GM12864 (cell line): ENCODE measurements at regions not wholly inside any gene's neighbourhood (a gene's known extent, or its start where the extent isn't known, plus 50 kb on each side); places are given as distances from the start of the nearest gene placed in this dataset.

Source experiments
- DNase-seq: peaks from one replicate; pipeline ENCODE4 v3.0.0-alpha.2; 2011; ENCODE audit warnings: low read depth
- H3K4me3 ChIP-seq: 2 replicates; pipeline ENCODE4 v1.5.1; 2011; ENCODE audit warnings: mild to moderate bottlenecking, low read depth, low read length, control low read depth
- CTCF ChIP-seq: IDR thresholded peaks from 2 replicates; pipeline ENCODE4 v1.5.1; 2011; ENCODE audit warnings: low read depth, mild to moderate bottlenecking, moderate library complexity, low read length, control low read depth, inconsistent platforms; ENCODE audit errors: missing control alignments

DNA sequence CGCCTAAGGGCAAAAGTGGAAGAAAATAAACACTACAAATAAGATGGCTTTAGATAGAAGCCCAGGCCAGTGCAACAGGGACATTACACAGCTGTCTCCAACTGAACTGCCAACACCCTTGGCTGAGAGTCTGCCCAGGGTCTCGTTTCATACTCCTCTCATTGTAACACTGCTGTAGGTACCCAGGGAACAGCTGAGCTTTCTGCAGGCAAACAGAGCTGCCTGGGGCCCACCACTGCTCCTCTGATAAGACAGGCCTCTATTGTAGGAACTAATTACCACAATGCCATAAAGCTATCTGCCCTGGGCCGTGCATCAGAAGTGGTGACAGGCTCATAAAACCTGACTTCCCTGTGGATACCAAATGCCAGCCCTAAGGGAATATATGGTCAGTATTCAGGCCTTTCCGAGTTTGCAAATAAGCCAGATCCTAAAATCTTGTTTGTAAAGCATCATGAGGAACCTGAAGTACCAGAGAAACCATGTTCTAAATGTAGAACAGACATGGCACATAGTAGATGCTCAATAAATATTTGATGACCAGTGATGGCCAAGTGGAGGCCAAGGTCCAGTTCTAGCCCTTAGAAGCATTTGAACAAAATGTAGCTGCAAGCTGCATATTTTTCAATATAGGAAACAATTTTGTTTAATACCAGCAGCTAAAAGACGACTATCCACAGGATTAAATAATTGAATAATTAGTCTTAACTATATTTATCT lies 84.3 kb upstream of the NEO1 start:
- DNase-seq, result no peak
- no peak overlapping the region for H3K4me3 ChIP-seq
- no peak for TF ChIP-seq CTCF

DNA sequence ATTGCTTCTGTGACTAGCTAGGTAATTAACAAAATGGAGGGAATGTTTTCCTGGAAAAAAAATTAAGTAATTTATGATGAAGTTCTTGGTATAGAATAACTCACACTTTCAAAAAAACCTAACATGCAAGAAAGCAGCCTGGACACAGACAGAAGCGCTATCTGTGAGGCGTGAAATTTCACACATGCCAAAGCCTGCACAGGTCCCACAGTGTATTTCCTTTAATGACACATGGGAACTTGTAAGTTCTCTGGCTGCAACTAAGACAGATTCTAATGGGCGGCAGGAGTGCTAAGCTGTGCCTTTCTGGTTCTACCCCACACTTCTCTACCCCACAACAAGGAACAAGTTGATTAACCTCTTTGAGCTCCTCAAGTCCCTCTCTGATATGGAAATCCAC lies 84.9 kb upstream of the NEO1 start:
- TF ChIP-seq CTCF, result no peak
- DNase-seq, result no peak

DNA sequence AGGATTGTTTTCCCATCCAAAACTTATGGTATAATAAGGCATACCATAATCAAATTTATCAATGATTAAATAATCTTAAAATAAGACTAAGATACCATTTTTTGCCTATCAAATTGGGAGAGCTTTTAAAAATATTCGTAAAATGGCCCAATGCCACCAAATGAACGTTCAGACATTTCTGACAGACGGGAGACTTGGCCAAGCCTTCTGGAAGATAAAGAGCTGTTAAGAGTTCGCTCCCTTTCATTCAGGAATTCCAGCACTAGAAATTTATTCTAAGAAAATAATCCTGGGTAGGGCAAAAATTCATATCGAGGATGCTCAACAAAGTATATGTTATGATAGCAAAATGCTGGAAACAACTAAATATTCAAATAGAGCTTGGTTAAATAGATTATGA lies 85.6 kb upstream of the NEO1 start:
- DNase-seq, result no peak
- no peak overlapping the region for H3K4me3 ChIP-seq
- TF ChIP-seq CTCF, result no peak

More for the DNA sequence above, 84.9 kb upstream of the NEO1 start:
- no peak overlapping the region for H3K4me3 ChIP-seq

- no peak for TF ChIP-seq CTCF
- no peak overlapping the region for H3K4me3 ChIP-seq
- no peak for DNase-seq
Observed at GRCh38 chr15:72965671-72966070, 86.6 kb upstream of the NEO1 start.

GRCh38 chr15:72964542-72964941 lies 87.7 kb upstream of the NEO1 start:
- no peak for TF ChIP-seq CTCF
- no peak overlapping the region for H3K4me3 ChIP-seq
- DNase-seq, result no peak

GRCh38 chr15:72964135-72964534 lies 88.1 kb upstream of the NEO1 start:
- H3K4me3 ChIP-seq, result no peak overlapping the region
- no peak for DNase-seq
- TF ChIP-seq CTCF, result no peak

DNA sequence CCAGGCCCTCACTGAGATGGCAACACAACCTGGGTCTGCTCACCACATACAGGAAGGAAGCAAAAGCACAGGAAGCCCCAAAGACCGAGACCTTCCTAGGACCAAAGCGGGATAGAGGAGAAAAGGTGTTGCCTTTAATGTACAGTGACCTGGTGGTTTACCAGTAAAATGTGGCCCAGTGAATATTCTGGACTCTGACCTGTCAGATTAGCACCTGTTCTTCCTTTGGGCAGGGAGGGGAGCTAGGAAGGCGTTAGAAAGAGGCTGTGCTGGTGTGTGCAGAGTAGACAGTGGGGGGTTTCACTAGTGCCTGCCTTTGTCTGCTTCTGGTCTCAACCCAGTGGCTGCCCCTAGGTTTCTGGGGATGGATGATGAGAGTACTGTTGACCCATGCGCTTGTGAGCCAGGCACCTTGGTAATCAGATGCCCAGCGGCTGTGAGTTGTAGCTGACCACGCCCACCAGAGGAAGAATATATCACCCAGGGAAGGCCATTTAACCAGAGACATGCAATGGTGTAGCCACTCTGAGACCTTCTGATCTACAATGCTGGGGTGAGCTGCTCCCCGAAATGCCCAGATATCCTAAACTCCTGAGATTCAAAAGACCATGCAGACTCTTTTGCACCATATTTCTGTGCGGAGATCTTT lies 90.1 kb upstream of the NEO1 start:
- no peak for DNase-seq
- H3K4me3 ChIP-seq, result no peak overlapping the region
- TF ChIP-seq CTCF, result no peak
